CD4-positive, alpha-beta T cell treated with Interleukin-12 subunit alpha and Interleukin-12 subunit beta, for 1 hour (primary cell): ENCODE measurements at regions not wholly inside any gene's neighbourhood (a gene's known extent, or its start where the extent isn't known, plus 50 kb on each side); places are given as distances from the start of the nearest gene placed in this dataset.
A peak's percentile ranks its signal among the peaks of the same experiment; 100 is the strongest.
"Not testable (repeated sequence)": the region's sequence is repeated elsewhere in the genome, so short reads cannot be mapped to it uniquely, and the experiment has no call there.

Experiments
- DNase-seq: peaks from one replicate; pipeline ENCODE4 v3.0.0-alpha.2; 2020

DNA sequence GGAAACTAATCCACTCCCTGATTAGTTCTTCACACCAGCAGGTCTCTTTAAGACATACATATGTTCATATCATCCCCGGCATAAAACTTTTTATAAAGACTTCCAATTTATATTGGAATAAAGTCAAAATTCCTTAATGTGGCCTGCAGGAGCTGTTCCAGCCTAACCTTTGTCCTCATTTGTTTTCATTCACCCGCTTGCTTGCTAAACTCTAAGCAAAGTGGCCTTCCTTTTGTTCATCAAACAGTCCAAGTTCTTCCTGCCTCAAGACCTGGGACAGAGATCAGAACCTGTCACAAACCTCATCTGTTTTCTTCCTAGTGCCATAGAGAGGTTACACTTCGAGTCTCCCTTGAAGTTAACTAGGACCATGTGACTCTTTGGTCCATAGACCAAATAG lies 339.4 kb upstream of the ID2 start:
- DNase-seq: no peak

DNA sequence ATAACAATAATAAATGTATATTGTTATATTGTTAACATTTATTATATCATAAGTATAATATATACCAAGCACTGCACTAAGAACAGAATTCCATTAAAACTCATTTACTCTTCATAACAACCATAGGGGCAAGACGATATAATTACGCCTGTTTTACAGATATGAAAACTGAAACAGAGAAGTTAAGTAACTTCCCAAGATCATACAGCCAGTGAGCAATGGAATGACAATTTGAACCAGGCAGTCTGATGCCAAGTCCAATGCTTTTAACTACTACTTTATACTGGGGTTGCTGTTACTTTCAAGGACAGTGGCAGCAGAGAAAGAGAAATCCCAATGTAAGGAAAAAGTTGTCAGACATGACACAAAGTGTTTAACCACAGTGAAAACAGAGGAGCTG lies 338.8 kb upstream of the ID2 start:
- DNase-seq: no peak

DNA sequence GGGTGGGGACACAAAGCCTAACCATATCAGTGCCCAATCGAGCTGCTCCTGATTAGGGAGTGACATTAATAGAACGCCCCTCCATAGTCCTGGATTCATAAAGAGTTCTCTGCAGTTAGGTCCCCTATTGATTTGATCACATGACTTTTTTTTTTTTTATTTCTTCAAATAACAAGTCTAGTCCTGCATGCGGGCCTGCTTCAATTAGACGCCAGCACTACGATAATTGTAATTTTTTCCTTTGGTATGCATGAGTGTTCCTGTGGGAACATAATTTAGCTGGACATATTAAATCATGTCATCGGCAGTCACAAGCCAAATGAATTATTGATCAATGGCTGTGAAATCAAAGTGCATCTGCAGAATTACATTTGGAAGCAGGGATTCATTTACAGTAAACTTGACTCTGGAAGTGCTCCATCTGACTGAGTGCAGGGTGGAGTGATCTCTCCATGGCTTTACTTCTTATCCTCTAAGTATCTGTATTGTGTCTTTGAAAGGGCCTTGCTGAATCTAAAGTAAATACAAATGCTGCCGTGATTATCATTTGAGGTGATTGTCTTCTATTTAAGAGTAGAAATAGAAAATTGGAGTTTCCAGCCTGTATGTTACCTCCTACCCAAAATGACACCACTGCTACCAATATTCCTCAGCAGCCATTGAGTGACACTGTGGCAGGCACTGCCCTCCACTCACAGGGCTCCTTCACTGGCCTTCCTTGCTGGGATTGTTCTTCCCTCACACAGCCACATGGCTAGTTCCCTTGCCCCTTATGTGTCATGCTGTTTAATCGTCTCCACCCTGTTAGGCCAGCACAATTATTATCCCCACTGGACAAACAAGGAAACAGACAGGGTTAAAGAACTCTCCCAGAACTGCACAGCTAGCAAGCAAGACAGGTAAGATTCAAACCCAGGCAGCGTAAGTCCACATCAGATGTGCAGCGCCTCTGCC lies 337.4 kb upstream of the ID2 start:
- DNase-seq: no peak

DNA sequence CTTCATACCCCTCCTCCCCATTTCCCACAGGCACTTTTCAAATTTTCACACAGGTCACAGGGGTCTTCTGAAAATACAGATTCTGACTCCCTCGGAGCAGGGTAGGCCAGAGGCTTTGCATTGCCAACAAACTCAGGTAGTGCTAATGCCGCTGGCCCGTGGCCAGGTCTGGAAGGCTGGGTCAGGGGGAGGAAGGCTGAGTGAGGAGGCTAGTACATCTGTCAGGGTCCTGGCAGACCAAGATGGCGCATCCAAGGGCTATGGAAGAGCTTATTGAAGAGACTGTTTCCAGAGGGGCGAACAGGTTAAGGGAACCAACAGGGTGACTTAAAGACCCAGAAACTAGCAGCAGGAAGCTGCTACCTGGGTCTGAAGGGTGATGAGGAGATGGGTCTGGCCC lies 336.7 kb upstream of the ID2 start:
- DNase-seq: no peak

DNA sequence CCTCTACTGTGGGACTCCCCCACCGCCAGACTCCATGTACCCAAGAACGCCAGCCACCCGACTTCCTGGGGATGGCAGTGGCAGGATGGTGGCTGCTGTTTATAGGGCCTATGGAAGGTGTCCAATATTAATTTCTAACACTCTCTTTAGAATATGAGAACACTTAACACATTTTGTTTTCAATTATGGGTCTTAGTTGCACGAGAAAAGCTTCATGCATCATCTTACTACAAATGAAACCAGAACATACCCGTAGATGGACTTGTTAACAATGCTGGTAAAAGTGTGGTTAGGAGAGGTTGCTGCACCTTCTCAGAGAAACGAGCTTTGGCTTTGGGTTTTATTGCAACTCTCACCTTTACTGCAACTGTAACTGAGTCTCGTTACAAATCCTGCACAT lies 335.6 kb upstream of the ID2 start:
- DNase-seq: peak; percentile 17

DNA sequence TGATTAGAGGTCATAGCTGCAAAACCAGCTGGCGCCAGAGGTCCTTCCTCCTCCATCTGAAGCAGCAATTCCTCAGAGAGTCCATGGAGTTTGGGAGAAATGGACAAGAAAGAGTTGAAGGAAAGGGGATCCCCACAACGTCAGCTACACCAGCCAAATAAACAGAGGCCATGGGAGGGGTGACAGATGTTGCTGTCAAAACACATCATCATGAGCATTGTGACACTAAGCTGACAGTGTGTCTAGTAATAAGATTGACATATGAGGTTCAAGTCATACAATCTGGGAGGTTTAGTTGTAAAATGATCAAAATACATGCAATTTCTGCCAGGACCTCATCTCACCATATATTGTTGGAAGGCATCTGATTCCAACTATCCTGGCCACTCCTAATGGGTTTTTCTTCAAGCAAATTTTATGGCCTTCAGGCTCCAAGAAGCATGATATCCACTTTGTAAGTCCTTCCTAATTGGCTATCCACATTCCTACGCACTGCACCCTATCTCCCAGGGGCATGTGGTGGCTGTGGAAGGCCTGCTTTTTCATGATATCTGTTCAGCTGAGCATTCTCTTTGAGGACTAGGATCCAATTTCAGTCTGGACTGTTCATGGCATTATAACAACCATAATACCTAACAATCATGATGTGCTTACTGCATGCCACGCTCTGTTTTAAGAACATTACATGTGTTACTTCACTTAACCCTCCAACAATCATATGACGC lies 335.0 kb upstream of the ID2 start:
- DNase-seq: no peak

DNA sequence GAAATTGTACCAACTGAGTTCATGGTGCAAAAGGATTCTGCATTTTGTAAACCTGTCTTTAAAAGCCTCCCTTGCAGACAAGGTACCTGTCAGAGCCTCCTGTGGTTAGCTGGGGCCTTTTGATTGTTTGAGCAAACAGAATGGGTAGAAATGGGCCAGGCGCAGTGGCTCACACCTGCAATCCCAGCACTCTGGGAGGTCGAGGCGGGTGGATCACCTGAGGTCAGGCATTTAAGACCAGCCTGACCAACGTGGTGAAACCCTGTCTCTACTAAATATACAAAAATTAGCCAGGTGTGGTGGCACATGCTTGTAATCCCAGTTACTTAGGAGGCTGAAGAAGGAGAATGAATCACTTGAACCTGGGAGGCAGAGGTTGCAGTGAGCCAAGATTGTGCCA lies 332.9 kb upstream of the ID2 start:
- DNase-seq: not testable (repeated sequence)

DNA sequence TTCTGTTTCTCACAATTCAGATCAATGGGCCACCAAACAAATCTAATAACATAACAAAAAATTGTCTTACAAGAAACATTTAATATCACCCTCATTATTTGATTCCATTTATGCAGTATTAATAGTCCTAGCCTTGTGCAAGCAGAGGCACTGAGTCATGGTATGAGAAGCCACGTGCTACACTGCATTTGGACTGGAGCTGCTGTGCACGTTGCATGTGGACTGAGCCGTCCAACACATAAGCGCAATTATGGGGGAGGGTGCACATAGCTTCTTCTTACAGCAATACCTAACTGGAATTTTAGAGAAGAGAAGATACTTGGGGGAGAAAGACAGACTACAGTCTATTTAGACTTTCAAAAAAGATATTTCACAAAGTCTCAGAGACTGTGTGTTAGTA lies 329.6 kb upstream of the ID2 start:
- no peak for DNase-seq

DNA sequence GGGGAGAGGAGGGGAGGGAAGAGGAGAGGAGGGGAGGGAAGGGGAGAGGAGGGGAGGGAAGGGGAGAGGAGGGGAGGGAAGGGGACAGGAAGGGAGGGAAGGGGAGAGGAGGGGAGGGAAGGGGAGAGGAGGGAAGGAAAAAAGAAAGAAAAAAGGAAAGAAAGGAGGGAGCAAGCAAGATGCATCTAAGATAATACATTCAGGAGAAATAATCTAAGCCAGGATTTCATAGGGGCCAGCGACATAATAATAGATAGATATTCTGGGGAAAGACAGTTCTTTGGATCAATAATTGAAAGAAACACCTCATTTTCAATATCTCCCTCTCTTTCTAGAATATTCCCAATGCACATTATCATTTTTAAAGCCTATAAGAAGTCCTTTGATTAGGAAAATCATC lies 328.9 kb upstream of the ID2 start:
- no peak for DNase-seq

DNA sequence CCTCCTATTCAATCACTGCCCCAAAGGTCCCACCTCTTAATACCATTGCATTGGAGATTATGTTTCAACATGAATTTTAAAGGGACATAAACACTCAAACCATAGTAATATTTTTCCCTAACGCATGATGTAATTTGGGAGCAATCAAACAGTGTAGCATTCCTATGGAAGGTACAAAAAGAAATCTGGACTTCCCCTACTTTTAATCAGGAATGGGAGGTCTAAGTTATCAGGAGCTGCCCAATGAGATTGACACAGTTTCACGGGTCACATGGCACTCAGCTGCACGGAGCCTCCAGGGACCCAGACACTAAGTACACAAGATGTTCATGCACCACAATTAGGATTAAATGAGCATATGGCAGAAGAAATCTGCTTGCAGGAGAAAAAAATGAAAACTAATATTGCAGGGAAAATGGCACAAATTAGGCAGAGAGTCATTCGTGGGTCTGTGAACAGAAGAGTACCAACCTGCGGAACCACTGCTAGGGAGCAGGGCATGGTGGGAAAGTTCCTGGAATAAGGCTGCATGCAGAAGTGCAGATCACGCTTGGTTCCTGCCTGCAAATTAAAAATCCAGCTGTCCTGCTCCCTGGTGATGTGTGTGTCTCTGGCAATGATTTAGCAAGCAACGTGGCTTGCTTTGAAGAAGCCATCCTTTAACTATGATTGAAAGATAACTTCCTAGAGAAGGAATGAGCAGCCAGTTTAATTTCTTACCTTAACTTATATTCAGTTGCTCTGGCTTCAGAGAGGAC lies 326.6 kb upstream of the ID2 start:
- DNase-seq: no peak

DNA sequence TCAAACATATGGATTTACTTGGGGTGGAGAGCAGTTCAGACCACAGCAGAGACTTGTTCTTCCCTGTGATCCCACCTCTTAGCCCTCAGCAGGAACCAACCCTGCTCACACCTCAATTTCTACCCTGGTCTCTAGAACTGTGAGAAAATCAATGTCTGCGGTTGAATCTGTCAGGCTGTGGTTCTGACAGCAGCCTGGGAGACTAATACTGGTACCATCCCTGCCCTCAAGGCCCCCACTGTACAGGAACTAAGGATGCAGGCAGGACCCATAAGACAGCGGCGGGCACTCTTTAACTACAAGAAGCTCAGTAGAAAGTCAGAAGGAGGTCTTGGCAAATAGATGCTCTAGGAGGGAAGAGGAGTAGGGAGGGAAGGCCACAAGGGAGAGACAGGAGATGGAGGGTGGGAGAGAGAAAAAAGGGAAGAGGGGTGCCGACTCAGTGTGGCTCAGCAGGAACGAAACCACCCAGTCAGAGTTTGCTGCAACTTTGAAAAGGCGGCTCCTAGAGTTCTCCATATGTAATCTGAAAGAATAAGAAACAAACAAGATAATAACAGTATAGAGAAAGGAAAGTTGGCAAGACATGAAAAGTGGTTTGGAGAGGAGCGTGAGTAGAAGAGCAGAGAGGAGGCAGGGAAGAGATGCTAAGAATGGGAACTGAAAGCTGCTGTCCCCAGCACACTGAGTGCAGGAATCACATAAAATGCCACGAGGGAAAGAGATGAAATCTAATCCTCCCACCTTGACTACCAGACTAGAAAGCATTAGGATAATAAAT lies 323.9 kb upstream of the ID2 start:
- DNase-seq: no peak

DNA sequence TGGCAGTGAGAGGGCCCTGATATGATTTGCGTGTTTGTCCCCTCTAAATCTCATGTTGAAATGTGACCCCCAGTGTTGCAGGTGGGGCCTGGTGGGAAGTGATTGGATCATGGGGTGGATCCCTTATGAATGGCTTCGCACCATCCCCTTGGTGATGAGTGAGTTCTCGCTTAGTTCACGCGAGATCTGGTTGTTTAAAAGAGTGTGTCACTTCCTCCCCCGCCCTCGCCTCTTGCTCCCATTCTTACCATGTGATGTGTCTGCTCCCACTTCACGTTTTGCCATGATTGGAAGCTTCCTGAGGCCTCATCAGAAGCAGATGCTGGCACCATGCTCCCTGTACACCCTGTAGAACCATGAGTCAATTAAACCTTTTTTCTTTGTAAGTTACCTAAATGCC lies 319.9 kb upstream of the ID2 start:
- DNase-seq: no peak

DNA sequence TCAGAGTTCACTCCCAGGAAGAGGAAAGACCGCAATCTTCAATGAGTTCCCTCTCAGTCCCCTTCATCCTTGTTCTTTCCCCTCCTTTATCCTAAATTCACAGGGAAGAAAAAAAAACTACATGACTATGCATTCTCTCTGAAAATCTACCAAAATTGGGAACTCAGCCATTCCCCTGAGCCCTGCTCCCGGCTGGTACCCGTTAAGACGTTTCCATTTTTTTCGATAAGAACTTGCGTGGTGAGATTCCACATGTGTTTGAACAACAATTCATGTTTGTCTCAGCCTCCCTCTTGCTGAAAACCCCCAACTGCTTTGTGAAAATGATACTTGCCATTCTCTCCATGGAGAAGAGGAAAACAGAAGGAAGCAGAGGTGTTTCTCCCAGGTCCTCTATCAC lies 318.7 kb upstream of the ID2 start:
- DNase-seq: no peak

DNA sequence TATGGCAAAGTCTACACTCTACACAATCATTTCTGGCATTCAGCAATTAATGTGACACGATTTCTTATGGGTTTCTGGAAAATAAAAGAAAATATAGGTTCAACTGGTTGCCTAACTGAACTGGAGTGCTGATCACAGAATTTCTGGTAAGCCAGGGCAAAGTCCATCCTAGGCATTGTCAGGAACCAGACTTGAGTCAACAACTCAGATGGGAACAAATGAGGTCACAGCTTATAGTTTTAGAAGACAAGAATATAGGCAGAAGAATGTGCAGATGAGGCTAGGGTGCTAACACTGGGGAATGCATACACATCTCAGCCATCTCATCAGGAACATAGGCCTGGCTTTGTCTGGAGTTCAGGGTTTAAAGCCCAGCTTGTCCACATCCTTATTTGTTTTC lies 317.2 kb upstream of the ID2 start:
- no peak for DNase-seq

DNA sequence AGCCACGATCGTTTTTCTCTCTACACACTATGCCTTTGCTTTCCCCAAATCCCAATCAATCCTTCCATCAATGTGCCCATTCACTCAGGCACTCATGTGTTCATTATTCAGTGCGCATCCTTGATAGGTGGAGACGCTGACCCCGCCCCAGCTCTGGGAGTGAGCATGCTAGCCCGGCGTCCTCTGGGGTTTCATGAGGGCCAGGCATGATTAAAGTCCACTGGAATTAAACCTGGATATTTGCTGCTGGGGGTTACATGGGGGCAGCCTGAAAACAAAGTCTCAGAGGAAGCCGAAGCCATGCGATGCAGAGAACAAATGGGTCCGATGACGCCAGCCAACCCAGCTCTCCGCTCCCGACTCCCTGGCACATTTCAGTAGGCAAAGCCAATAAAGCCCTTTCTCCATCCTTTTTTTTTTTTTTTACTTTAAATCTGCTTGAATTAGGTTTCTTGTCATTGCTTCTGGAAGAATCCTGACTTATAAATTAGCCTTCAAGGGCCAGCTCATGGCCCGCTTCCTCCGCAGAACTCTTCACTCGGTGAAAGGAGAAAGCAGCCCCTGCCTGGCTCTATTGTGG lies 316.4 kb upstream of the ID2 start:
- no peak for DNase-seq

DNA sequence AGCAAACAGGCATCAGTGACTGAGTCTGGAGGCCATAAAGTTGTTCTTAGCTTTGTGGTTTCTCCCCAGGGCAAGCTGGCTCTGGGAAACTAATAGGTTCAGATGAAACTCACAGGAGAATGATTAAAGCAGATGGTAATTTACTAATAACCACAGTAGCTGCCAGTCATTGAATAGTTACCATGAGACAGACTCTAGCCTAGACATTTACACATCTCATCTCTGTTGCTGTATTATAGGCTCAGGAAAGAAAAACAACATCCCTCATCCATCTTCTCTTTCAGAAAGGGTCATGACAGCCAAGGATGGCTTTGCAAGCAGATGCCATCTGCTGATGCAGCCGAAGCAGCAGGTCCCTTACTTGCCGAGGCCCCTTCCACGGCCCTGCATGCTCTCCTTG lies 314.0 kb upstream of the ID2 start:
- no peak for DNase-seq

DNA sequence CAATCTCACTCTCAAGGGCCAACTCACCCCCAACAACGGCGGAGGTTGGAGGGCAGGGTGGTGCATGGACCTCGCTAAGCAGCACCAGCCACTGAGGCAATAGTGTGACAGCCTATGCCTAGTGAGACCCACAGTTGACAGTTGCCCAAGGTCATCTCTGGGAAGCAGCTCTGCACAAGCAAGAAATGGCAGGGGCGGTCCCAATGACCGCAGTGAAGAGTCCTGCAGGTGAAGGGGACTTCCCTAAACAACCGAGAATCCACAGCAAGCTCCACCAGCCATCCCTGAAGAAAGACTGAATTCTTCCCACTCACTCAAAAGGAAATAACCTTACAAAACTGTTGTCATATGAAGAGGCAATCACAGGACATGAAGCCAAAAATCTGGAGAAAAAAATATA lies 313.4 kb upstream of the ID2 start:
- no peak for DNase-seq

DNA sequence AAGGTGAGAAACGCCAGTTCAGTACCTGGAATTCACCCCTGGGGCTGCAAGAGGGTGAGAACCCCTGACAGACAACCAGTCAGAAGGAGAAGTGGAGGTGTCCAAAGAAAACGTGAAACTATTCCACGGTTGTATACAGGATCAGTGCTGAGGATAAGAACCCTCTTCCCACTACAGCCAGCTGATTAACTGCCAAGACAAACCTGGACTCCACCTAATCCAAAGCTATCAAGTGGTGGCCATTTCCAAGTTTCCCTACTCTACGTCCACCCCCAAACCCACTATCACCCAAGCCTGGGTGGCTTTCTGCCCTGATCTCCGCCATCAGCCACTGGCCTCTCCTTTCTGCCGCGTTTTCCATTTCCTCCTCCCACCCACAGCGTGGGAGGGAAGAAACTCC lies 312.3 kb upstream of the ID2 start:
- DNase-seq: no peak

DNA sequence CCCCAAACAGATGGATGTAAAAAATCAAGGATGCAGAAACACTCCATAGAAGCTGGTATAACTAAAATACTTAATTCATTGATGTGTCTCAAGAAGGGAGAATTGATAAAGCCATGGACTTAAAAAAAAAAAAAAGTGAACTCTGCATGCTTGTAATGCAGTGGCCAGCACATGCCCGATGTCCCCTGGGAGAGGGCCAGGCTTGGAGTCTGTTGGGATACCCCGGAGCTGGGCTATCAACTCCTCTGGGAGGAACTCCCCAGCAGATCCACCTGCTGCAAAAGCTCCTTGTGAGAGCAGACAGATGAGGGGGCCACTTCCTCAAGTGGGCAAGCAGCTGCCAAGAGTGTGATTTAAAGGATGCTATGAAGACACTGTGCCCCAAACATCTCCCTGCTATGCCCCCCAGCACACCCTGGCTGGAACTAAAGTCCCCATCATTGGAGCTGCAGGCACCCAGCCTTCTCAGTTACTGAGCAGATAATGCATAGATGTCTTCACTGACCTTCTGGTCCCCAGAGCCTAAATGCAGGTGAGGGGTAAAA lies 311.5 kb upstream of the ID2 start:
- DNase-seq: no peak

DNA sequence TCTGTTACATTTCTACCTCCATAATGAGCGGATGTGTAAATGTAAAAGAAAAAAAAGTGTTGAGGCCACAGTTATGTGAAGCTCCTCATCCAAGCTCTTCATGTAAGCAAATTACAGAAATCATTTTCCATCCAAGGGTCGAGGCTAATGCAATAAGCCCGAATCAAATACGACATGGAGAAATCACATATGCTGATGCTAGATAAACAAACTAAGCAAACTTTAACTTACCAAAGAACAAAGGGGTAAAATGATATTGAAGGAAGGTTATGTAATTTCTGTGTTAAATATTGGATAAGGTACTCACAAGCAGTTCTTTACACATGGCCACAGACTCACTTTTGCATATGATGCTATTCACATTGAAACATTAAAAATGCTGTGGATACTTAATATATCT lies 310.2 kb upstream of the ID2 start:
- no peak for DNase-seq

DNA sequence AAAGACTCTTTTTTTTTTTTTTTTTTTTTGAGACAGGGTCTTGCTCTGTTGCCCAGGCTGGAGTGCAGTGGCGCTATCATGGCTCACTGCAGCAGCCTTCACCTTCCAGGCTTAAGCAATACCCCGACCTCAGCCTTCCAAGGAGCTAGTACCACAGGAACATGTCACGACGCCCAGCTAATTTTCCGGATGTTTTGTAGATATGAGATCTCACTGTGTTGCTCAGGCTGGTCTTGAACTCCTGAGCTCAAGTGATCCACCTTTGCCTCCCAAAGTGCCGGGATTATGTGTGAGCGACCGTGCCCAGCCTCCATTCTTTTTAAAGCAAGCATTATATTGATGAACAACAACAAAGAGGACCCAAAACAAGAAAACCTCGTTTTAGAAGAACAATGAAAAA lies 307.1 kb upstream of the ID2 start:
- no peak for DNase-seq
